DLD1 (cell line): ENCODE measurements at regions not wholly inside any gene's neighbourhood (a gene's known extent, or its start where the extent isn't known, plus 50 kb on each side); places are given as distances from the start of the nearest gene placed in this dataset.

Experiments used
- in situ Hi-C: cut with HindIII; loops from 2 replicates; pipeline ENCODE4 v1.10.0; 2017; ENCODE audit warnings: low sequenced_read_pairs

DNA sequence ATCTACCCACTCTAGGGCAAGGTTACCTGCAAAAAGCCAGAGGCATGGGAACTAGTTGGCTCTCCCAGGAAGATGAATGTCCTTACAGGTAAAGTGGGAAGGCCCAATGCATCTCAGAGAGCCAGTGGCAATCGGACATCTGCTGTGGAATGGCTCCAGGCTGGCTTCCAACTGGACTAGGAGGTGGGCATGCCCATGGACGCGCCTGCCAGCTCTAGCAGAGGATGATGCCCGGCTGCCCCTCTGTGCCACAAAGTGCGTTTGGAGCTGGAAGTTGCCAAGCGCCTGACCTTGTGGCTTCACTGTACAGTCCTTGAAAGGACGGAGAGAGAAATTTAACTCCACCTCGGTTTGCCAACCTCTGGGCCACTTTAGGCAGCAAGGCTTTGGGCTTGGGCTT, 84.4 kb downstream of the NR2F2 start:
- in situ Hi-C loops, result no loop called here

GRCh38 chr15:96415513-96416217, 85.2 kb downstream of the NR2F2 start:
- in situ Hi-C loops, result no loop called here

GRCh38 chr15:96416218-96416933, 85.9 kb downstream of the NR2F2 start:
- in situ Hi-C loops, result no loop called here

GRCh38 chr15:96416934-96417759, 86.6 kb downstream of the NR2F2 start:
- in situ Hi-C loops, result no loop called here

- in situ Hi-C loops, result no loop called here
Measured at GRCh38 chr15:96417760-96418130, 87.2 kb downstream of the NR2F2 start.

DNA sequence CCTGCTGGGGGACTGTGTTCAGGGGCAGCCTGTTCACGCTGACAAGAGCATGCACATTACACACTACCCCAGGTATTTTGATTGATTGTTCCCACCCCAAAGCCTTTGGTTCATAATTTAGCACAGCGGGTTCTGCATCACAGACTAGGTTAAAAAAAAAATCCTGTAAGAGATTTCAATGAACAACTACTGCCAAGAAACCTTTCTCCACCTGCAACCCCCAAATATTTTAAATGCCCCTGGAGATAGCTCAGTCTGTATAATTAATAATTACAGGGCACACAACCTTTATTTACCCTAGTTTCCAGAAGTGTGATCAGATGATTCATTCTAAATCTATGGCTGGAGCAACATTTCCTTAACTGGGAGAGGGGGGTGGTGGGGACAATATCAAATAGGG, 87.6 kb downstream of the NR2F2 start:
- in situ Hi-C loops, result no loop called here

DNA sequence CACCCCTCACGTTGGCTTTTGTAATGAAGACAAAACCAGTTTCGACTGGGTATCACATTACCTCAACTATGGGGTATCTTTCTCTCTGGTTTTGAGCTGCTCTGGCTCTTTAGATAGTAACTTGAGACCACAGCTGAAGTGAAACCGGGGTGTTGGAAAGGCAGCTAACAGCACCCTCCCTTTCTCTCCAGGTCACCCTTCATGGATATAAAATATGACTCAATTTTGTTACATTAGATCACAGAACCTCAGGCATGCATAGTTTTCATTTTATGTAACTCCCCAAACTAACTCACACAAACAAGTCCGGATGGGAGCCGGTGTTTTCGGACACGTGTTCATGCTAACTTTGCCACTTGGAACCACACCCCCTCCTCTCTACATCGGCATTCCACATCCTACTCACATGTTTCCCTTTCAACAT, 90.7 kb downstream of the NR2F2 start:
- in situ Hi-C loops, result no loop called here

DNA sequence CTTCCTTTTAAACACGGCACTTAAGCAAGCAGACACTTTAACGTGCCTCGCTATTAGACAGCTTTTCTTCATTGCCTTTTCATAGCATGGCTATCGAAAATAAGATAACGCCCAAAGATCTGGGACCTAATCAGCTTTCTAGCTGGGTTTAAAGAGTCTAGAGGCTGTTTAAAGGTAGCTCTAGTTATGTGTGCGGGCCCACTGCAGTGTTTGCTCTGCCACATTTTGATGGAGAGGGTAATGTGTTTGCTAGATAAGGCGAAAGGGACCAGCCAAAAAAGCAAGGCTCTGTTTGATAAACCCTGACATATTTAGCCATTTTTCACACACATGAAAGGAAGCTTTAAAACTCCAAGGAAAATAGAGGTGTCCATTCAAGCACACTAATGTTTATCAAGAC, 91.6 kb downstream of the NR2F2 start:
- in situ Hi-C loops, result no loop called here

GRCh38 chr15:96424674-96425073, 94.2 kb downstream of the NR2F2 start:
- in situ Hi-C loops, result no loop called here

DNA sequence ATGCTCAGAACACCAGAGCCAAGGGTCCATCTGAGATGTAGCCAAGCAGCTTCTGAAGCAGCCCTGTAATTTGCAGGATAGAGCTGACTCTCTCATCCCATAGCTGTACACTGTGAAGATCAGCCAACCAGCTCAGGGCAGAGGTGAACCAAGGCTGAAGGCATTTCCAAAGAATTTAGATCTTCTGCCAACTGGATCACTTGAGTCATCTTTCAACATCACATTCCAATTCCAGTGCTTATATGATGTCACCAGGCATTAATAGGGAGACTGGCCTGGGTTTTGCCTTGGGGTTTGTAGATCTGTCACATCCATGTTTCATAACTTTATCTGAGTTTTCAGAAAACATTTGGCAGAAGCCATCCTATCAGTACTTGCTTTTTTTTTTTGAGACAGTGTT, 98.2 kb downstream of the NR2F2 start:
- in situ Hi-C loops, result no loop called here

DNA sequence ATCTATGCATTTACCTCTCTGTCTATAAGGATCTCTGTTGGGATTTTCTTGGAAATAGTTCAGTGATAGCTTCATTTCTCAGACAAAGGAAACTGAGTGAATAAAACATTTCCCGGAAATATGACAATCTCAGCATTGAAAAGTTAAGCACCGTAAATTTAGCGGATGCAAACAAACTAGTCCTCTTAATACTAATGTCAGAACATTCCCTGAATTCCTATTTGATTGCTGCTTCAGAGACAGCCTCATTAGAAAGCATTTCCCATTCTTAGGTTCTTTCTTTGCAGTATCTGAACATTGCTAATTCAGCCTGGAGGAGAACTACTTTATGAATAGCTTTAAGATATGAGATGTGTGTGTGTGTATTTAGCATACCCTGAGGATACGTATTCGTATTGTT, 101.3 kb downstream of the NR2F2 start:
- in situ Hi-C loops, result no loop called here

GRCh38 chr15:96435022-96435421, 104.5 kb downstream of the NR2F2 start:
- in situ Hi-C loops, result no loop called here

DNA sequence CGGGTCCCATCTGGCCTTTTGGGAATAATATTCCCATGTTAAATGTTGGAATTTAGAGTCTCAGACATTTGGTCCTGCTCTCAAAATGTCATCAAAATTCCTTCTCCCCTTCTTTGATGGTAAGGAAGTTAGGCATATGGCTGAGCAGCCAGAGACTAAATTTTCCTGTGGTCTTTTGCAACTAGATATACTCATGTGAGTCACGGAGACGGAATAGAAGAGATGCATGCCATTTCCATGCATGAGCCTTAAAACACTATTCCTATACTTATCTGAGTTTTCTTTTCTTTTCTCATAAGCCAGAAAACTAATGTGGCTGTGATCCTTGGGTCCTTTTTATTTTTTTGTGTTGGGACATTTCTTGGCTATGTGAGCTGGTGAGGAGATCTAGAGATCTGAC, 105.3 kb downstream of the NR2F2 start:
- in situ Hi-C loops, result no loop called here

DNA sequence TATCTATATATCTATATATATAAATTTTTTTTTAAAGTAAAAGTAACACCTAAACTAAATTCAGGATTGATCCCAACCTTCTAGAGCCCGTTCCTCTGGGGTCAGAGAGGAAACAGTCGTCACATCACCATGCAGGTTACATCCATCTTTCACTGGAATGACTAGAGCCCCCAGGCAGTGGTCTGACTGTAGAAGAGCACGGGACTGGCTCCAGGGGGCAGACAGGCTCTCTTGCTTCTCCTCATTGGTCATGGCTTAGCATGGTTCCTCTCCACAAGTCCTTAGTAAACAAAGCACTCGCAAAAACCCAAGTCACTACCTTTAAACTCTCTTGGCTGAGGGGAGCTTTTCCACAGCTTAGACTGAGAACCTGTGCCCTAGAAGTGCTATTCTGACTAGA, 110.5 kb downstream of the NR2F2 start:
- in situ Hi-C loops, result no loop called here

DNA sequence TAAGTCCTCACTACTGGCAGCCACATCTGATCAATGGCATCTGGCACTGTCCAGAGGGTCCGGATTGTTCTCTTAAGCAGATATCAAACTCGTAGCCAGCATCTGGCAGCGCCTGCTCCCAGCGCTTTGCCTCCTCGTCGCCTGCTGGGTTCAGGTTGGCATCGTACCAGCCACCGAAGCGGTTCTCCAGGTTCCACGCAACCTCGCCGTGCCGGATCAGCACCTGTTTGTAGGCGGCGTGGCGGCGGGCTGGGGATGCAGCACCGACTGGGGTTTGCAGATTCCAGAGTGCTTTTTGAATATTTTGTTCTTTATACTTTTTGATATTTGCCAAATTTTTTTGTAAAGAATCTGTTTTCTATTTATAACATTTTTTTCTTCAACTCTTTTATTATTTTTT, 111.6 kb downstream of the NR2F2 start:
- in situ Hi-C loops, result no loop called here

DNA sequence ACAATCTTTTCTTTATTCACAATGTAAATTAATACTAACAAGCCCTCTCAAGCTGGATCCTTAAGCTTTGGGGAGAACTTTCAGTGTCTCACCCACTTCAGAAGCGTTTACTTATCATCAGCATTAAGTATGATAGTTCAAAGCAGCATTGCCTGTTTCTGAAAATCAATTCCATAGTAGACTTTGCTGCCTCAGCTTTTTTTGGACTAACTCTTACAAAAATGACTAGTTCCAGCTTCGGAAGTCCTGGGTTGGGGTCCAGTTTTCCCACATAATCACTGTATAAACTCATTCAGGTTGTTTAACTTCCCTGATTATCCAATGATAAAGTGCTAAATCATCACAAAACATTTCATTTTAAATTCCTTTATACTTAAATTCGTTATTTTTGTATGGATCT, 114.4 kb downstream of the NR2F2 start:
- in situ Hi-C loops, result no loop called here

DNA sequence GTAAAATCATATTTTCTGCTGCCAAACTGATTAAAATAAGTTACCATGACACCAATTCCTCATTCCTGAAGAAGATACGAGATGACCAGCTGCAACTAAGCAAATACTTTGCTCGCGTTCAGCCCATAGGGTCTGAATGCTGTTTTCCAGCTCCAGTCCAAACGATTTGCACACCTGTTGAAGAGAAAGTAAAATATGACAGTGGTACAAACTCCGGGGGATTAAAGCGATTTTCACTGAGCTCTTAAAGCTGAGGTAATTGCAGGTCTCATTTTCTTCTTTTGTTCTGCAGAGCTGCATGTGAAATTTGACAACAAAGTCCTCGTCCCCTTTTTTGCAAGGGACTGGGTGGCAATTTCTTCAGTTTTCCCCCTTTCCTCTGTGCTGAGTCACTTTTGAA, 118.4 kb downstream of the NR2F2 start:
- in situ Hi-C loops, result no loop called here

GRCh38 chr15:96457841-96458240, 127.3 kb downstream of the NR2F2 start:
- in situ Hi-C loops, result no loop called here

- in situ Hi-C loops, result no loop called here
Measured at GRCh38 chr15:96460106-96460505, 129.6 kb downstream of the NR2F2 start.

DNA sequence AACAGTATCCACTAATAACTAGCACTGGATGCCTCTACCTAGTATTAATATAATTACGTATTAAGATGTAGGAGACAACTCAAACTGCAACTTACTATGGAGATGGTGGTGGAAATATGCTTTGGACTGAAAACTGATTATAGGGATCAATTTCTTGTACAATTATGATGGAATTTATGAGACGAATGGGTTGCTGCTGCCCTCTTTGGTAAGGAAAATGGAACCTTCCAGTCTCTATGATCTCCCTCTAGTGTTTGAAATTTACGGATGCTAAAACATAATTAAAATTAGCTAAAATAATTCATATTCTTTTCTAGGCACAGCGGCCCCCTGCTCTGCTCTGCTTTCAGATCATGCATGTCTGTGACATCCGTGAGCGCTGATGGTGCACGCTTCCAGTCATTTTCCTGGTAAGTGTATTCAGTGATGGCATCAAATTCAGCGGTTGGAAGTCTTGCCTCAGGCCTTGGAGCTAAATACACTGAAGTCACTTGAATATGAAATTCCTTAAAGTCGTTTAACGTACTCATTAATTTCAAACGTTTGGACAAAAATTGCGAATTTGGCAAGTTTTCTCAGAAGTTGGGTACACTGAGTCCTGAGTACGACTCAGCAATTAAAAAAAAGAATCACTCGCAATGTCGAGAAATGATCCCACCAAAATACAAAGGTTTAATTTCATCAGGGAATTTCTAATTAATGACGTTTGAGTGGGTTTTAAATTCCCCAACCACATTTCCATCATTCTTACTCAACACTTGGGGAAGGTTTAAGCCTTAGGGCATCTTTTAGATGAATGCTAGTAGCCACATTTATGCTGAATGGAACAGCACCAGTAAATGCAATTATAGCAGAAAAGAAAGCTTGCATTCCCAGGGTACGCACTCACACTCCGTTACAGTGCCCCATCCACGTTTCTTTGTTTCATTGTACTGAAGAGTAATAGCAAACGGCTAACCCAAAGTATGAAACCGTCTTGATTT, 132.6 kb downstream of the NR2F2 start:
- in situ Hi-C loops, result no loop called here
